NB4 (cell line): ENCODE measurements at regions not wholly inside any gene's neighbourhood (a gene's known extent, or its start where the extent isn't known, plus 50 kb on each side); places are given as distances from the start of the nearest gene placed in this dataset.

ENCODE experiments used
- MAX ChIP-seq: IDR thresholded peaks from 2 replicates; pipeline ENCODE4 v1.6.1; 2011; ENCODE audit warnings: low read depth, low read length
- MYC ChIP-seq: IDR thresholded peaks from 2 replicates; pipeline ENCODE4 v1.6.1; 2011; ENCODE audit warnings: low read depth, low read length
- POLR2A ChIP-seq: IDR thresholded peaks from 2 replicates; pipeline ENCODE4 v1.6.1; 2011; ENCODE audit warnings: mild to moderate bottlenecking; ENCODE audit not compliant: insufficient read length; ENCODE audit errors: extremely low read depth
- TF ChIP-seq, protein P1 (sequence below): IDR thresholded peaks from one replicate; pipeline ENCODE4 v1.5.1; 2012; ENCODE audit warnings: low read depth, low read length

DNA sequence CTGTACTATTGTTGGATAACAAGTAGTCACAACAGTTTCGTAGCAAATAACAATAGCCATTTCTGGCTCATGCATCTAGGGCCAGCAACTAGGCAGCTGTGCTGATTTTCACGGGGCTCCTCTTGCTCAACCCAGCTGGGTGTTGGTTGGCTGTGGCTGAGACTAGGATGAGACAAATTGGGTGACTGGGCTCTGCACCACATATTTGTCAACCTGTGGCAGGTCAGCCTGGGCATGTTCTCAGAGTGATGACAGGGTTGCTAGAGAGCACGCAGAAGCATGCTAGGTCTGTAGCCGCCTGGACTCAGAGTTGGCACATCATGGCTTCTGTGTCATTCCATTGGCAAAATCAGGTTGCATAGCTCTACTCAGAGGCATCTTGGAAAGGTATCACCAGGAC, 175.9 kb downstream of the OTOL1 start:
- TF ChIP-seq POLR2A (no peak), MAX (no peak), MYC (no peak)
- TF ChIP-seq, protein P1, sequence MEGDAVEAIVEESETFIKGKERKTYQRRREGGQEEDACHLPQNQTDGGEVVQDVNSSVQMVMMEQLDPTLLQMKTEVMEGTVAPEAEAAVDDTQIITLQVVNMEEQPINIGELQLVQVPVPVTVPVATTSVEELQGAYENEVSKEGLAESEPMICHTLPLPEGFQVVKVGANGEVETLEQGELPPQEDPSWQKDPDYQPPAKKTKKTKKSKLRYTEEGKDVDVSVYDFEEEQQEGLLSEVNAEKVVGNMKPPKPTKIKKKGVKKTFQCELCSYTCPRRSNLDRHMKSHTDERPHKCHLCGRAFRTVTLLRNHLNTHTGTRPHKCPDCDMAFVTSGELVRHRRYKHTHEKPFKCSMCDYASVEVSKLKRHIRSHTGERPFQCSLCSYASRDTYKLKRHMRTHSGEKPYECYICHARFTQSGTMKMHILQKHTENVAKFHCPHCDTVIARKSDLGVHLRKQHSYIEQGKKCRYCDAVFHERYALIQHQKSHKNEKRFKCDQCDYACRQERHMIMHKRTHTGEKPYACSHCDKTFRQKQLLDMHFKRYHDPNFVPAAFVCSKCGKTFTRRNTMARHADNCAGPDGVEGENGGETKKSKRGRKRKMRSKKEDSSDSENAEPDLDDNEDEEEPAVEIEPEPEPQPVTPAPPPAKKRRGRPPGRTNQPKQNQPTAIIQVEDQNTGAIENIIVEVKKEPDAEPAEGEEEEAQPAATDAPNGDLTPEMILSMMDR = no peak
